Tibial nerve (tissue), 4 donors: ENCODE measurements at regions not wholly inside any gene's neighbourhood (a gene's known extent, or its start where the extent isn't known, plus 50 kb on each side); places are given as distances from the start of the nearest gene placed in this dataset.
"Not testable (repeated sequence)": the region's sequence is repeated elsewhere in the genome, so short reads cannot be mapped to it uniquely, and the experiment has no call there.

ENCODE experiments used
- DNase-seq, 2 donors: peaks; one replicate each; pipeline ENCODE4 v3.0.0-alpha.2; 2019; ENCODE audit warnings: low spot score in 2 of 2
- H3K27ac ChIP-seq, 4 donors: fragments of 200-600 bp; sonication (generic) in 3 of 4; one replicate each; pipeline ENCODE4 v1.5.1; 2017 to 2019; ENCODE audit warnings: mild to moderate bottlenecking in 1 of 4
- H3K27me3 ChIP-seq, 2 donors: fragments of 200-600 bp; sonication (generic) in 1 of 2; one replicate each; pipeline versions ENCODE4 v1.5.1 to v1.6.0; 2017 to 2019
- H3K36me3 ChIP-seq, 3 donors: fragments of 200-600 bp; sonication (generic); one replicate each; pipeline ENCODE4 v1.5.1; 2018 to 2019
- H3K4me1 ChIP-seq, 4 donors: fragments of 200-600 bp; sonication (generic) in 3 of 4; one replicate each; pipeline ENCODE4 v1.5.1; 2017 to 2019
- H3K4me3 ChIP-seq, 4 donors: fragments of 200-600 bp; sonication (generic) in 3 of 4; one replicate each; pipeline ENCODE4 v1.5.1; 2017 to 2019; ENCODE audit warnings: mild to moderate bottlenecking in 1 of 4, moderate library complexity in 1 of 4
- H3K9me3 ChIP-seq, 4 donors: fragments of 200-600 bp; sonication (generic) in 3 of 4; one replicate each; pipeline ENCODE4 v1.5.1; 2017 to 2019
- CTCF ChIP-seq, 5 experiments: fragments of 200-600 bp in 3 of 5; fragments of 450-650 bp in 2 of 5; sonication (generic) in 3 of 5; IDR thresholded peaks; one replicate each; pipeline ENCODE4 v1.5.1; 2016 to 2019; ENCODE audit warnings: antibody characterized with exemption in 5 of 5, mild to moderate bottlenecking in 3 of 5, moderate library complexity in 2 of 5
- EP300 ChIP-seq, 2 donors: sonication (generic); formaldehyde crosslinking; IDR thresholded peaks; one replicate each; pipeline ENCODE4 v1.6.1; 2017; ENCODE audit warnings: antibody characterized with exemption in 2 of 2, mild to moderate bottlenecking in 1 of 2
- POLR2A ChIP-seq, 2 donors: fragments of 450-650 bp; IDR thresholded peaks; one replicate each; pipeline ENCODE4 v1.6.1; 2017; ENCODE audit warnings: antibody characterized with exemption in 2 of 2, mild to moderate bottlenecking in 2 of 2, moderate library complexity in 2 of 2
- WGBS, 2 donors: methylation state at CpG; one replicate each; pipeline ENCODE4 v1.1.5; 2018; 5-methylcytosine and 5-hydroxymethylcytosine counted together

- 85 to 88% methylated on average over 2 of the region's 2 CpGs for WGBS, 2 donors
Measured at GRCh38 chr20:4431446-4431845, 182.4 kb upstream of the ADRA1D start.

DNA sequence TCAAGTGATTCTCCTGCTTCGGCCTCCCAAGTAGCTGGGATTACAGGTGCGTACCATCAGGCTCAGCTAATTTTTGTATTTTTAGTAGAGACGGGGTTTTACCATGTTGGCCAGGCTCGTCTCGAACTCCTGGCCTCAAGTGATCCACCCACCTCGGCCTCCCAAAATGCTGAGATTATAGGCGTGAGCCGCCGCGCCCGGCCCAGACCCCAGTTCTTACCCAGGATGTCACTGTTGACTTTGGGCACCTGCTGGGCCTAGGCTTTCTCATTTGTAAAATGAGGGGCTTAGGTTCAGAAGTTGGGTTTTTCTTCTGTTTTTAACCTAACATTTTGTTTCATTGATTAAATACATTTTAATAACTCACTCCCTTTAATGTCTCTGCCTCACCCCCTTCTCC is 181.7 kb upstream of the ADRA1D start:
- not testable (repeated sequence) for DNase-seq, H3K27me3 ChIP-seq, H3K4me1 ChIP-seq, H3K9me3 ChIP-seq, H3K4me3 ChIP-seq, H3K27ac ChIP-seq, H3K36me3 ChIP-seq
- 92 to 97% methylated on average over 11 of the region's 11 CpGs for WGBS, 2 donors

More at GRCh38 chr20:4431446-4431845, 182.4 kb upstream of the ADRA1D start:
- Histone ChIP-seq H3K9me3 (no peaks in the 10 kb centered on the region), H3K27me3 (no peaks in the 10 kb centered on the region), H3K36me3 (no peaks in the 10 kb centered on the region), H3K4me3 (no peak overlapping the region), H3K4me1 (no peaks in the 10 kb centered on the region), H3K27ac (no peak overlapping the region)
- no peak for DNase-seq
- TF ChIP-seq POLR2A (IDR thresholded peaks at IDR 0.05): no peak
- no peak for TF ChIP-seq EP300 (IDR thresholded peaks at IDR 0.05)
- no peak for TF ChIP-seq CTCF (IDR thresholded peaks at IDR 0.05)

DNA sequence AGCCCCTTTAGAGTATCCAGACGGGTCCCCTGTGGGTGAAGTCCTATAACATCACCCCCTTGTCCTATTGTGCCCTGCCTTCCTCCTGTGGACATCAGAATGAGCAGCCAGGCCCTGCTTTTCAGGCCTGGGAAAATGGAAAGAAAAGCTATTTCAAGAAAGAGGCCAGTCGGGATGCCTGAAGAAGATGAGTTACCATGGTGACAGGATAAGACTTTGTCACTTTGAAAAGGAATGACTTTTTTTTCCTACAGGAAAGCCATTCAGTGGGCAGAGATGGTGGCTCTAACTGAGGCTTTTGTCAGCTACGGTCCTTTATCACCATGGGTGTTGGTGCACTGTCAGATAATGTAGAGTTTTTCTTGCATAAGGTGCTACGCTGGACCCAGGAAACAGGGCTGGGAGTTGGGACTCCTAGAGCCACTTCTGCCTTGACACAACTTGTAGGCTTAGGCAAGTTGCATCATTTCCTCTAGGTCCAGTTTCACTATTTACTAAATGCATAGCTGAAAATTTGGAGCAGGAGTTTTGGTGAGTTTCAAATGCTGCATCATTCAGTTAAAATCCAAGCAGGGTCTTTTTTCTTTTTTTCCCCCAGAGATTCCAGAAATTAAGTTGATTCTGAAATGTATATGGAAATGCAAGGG is 179.0 kb upstream of the ADRA1D start:
- no peaks in the 10 kb centered on the region for H3K36me3 ChIP-seq
- H3K27me3 ChIP-seq: no peaks in the 10 kb centered on the region
- H3K4me1 ChIP-seq: no peaks in the 10 kb centered on the region
- no peak for TF ChIP-seq CTCF (IDR thresholded peaks at IDR 0.05)
- TF ChIP-seq EP300 (IDR thresholded peaks at IDR 0.05): no peak
- TF ChIP-seq POLR2A (IDR thresholded peaks at IDR 0.05): no peak
- no peaks in the 10 kb centered on the region for H3K9me3 ChIP-seq
- H3K4me3 ChIP-seq: no peak overlapping the region
- WGBS, 2 donors: 62 to 68% methylated on average over 4 of the region's 4 CpGs
- no peak overlapping the region for H3K27ac ChIP-seq
- DNase-seq: no peak

- DNase-seq: no peak
- 76 to 81% methylated on average over 4 of the region's 4 CpGs for WGBS, 2 donors
- peaks cover 0 to 17% (median 0%) of the 10 kb centered on the region in 4 donors for H3K9me3 ChIP-seq
- no peak overlapping the region for H3K27ac ChIP-seq
- H3K27me3 ChIP-seq: no peaks in the 10 kb centered on the region
- no peak overlapping the region for H3K4me3 ChIP-seq
- no peaks in the 10 kb centered on the region for H3K36me3 ChIP-seq
- TF ChIP-seq CTCF (IDR thresholded peaks at IDR 0.05) (no peak), POLR2A (IDR thresholded peaks at IDR 0.05) (no peak)
- H3K4me1 ChIP-seq: no peaks in the 10 kb centered on the region
Measured at GRCh38 chr20:4418141-4418540, 169.1 kb upstream of the ADRA1D start.

- Histone ChIP-seq H3K36me3 (no peaks in the 10 kb centered on the region), H3K4me3 (no peak overlapping the region), H3K4me1 (no peaks in the 10 kb centered on the region), H3K9me3 (peaks cover 0 to 17% (median 0%) of the 10 kb centered on the region in 4 donors), H3K27ac (no peak overlapping the region), H3K27me3 (no peaks in the 10 kb centered on the region)
- no peak for TF ChIP-seq EP300 (IDR thresholded peaks at IDR 0.05)
- no peak for TF ChIP-seq CTCF (IDR thresholded peaks at IDR 0.05)
- no peak for TF ChIP-seq POLR2A (IDR thresholded peaks at IDR 0.05)
- DNase-seq: no peak
- WGBS, 2 donors: 78% methylated on average over 5 of the region's 5 CpGs
Measured at GRCh38 chr20:4415281-4415680, 166.2 kb upstream of the ADRA1D start.
